WTC11 (cell line): ENCODE measurements at regions not wholly inside any gene's neighbourhood (a gene's known extent, or its start where the extent isn't known, plus 50 kb on each side); places are given as distances from the start of the nearest gene placed in this dataset.

Source experiments
- ATAC-seq: fragments of 200-7000 bp; cut with Tn5 transposase; 2 replicates; pipeline ENCODE4 v1.10.0; 2021; ENCODE audit warnings: mild to moderate bottlenecking, moderate library complexity
- CTCF ChIA-PET: fragments of 300-600 bp; sonication (Branson Sonifier 250); formaldehyde crosslinking; loops from one replicate; lab custom pipeline; 2021; ENCODE audit warnings: antibody characterized with exemption; lab: Charles Lee
- POLR2A ChIA-PET: fragments of 350-600 bp; sonication (Branson Sonifier 250); formaldehyde crosslinking; loops from one replicate; lab custom pipeline; 2021; ENCODE audit warnings: antibody characterized with exemption; lab: Charles Lee
- DNase-seq: peaks from one replicate; pipeline ENCODE4 v3.0.0; 2021; ENCODE audit warnings: low spot score
- H3K27ac Mint-ChIP-seq: 2 replicates; pipeline ENCODE4 v1.8.0; 2021; ENCODE audit warnings: mixed read lengths
- H3K27me3 Mint-ChIP-seq: 2 replicates; pipeline ENCODE4 v1.8.0; 2021; ENCODE audit warnings: low read depth, mild to moderate bottlenecking, moderate library complexity, mixed read lengths
- H3K36me3 Mint-ChIP-seq: 2 replicates; pipeline ENCODE4 v1.8.0; 2021; ENCODE audit warnings: mixed read lengths
- H3K4me1 Mint-ChIP-seq: 2 replicates; pipeline ENCODE4 v1.8.0; 2022; ENCODE audit warnings: mixed read lengths
- H3K4me3 Mint-ChIP-seq: 2 replicates; pipeline ENCODE4 v1.8.0; 2021; ENCODE audit warnings: mild to moderate bottlenecking, moderate library complexity, mixed read lengths
- H3K9me3 Mint-ChIP-seq: 2 replicates; pipeline ENCODE4 v1.8.0; 2021; ENCODE audit warnings: mixed read lengths
- AFF4 ChIP-seq: sonication (generic); formaldehyde crosslinking; IDR thresholded peaks from 2 replicates; pipeline ENCODE4 v1.8.1; 2023; ENCODE audit warnings: mild to moderate bottlenecking, missing genetic modification reagents, borderline replicate concordance
- ARID4B ChIP-seq: sonication (generic); formaldehyde crosslinking; IDR thresholded peaks from 2 replicates; pipeline ENCODE4 v1.8.0; 2023; ENCODE audit warnings: missing genetic modification reagents, mild to moderate bottlenecking, borderline replicate concordance
- ESRRA ChIP-seq: sonication (generic); formaldehyde crosslinking; IDR thresholded peaks from 2 replicates; pipeline ENCODE4 v1.8.1; 2022; ENCODE audit warnings: mild to moderate bottlenecking, missing genetic modification reagents, borderline replicate concordance
- HMGA2 ChIP-seq: fragments of 250-450 bp; sonication (Bioruptor Pico); IDR thresholded peaks from 2 replicates; pipeline ENCODE4 v1.4.0; 2021; ENCODE audit warnings: mild to moderate bottlenecking, moderate library complexity
- IRF1 ChIP-seq: sonication (generic); formaldehyde crosslinking; IDR thresholded peaks from 2 replicates; pipeline ENCODE4 v1.8.0; 2023; ENCODE audit warnings: missing genetic modification reagents
- OVOL2 ChIP-seq: fragments of 250-450 bp; sonication (Bioruptor Pico); IDR thresholded peaks from 2 replicates; pipeline ENCODE4 v1.9.0; 2021; ENCODE audit warnings: mild to moderate bottlenecking, borderline replicate concordance
- ZNF138 ChIP-seq: sonication (generic); formaldehyde crosslinking; conservative IDR thresholded peaks from 2 replicates; pipeline ENCODE4 v1.8.1; 2022; ENCODE audit warnings: mild to moderate bottlenecking, moderate library complexity, missing genetic modification reagents
- TF ChIP-seq, protein P1 (sequence below): sonication (generic); formaldehyde crosslinking; IDR thresholded peaks from 2 replicates; pipeline ENCODE4 v1.8.0; 2022; ENCODE audit warnings: missing genetic modification reagents
- TF ChIP-seq, protein P2 (sequence below): fragments of 250-450 bp; sonication (Bioruptor Pico); IDR thresholded peaks from 2 replicates; pipeline ENCODE4 v1.9.0; 2021; ENCODE audit warnings: moderate library complexity, mild to moderate bottlenecking, inconsistent platforms, borderline replicate concordance
- TF ChIP-seq, protein P3 (sequence below): sonication (generic); formaldehyde crosslinking; IDR thresholded peaks from 2 replicates; pipeline ENCODE4 v1.8.1; 2023; ENCODE audit warnings: mild to moderate bottlenecking, missing genetic modification reagents
- TF ChIP-seq, protein P4 (sequence below): sonication (generic); formaldehyde crosslinking; IDR thresholded peaks from 2 replicates; pipeline ENCODE4 v1.8.1; 2023; ENCODE audit warnings: mild to moderate bottlenecking, missing genetic modification reagents, moderate library complexity
- TF ChIP-seq, protein P5 (sequence below): fragments of 250-450 bp; sonication (Bioruptor Pico); conservative IDR thresholded peaks from 2 replicates; pipeline ENCODE4 v1.9.0; 2021; ENCODE audit warnings: mild to moderate bottlenecking

DNA sequence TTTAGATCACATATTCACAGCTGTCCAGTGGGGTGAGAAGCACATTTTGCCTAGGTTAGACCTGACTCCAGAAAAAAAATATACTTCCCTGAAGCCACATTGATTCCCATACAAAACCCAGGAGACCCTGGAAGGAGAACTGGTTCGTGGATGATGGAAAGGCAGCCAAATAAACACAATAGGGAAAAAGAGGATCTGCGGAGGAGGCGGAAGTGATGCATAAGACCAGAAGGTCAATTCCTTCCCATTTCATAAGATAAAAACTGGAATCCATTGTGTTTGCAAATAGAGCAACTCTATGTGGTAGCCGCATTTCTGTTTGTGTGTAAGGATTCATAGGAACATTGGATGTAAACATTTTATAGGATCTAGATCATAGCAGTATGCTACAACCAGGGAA, 781.9 kb upstream of the GRM7 start (continued):
- TF ChIP-seq, protein P1, sequence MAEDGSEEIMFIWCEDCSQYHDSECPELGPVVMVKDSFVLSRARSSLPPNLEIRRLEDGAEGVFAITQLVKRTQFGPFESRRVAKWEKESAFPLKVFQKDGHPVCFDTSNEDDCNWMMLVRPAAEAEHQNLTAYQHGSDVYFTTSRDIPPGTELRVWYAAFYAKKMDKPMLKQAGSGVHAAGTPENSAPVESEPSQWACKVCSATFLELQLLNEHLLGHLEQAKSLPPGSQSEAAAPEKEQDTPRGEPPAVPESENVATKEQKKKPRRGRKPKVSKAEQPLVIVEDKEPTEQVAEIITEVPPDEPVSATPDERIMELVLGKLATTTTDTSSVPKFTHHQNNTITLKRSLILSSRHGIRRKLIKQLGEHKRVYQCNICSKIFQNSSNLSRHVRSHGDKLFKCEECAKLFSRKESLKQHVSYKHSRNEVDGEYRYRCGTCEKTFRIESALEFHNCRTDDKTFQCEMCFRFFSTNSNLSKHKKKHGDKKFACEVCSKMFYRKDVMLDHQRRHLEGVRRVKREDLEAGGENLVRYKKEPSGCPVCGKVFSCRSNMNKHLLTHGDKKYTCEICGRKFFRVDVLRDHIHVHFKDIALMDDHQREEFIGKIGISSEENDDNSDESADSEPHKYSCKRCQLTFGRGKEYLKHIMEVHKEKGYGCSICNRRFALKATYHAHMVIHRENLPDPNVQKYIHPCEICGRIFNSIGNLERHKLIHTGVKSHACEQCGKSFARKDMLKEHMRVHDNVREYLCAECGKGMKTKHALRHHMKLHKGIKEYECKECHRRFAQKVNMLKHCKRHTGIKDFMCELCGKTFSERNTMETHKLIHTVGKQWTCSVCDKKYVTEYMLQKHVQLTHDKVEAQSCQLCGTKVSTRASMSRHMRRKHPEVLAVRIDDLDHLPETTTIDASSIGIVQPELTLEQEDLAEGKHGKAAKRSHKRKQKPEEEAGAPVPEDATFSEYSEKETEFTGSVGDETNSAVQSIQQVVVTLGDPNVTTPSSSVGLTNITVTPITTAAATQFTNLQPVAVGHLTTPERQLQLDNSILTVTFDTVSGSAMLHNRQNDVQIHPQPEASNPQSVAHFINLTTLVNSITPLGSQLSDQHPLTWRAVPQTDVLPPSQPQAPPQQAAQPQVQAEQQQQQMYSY (CRISPR knock-in tag), result no peak
- TF ChIP-seq ARID4B, result no peak
- TF ChIP-seq, protein P2, sequence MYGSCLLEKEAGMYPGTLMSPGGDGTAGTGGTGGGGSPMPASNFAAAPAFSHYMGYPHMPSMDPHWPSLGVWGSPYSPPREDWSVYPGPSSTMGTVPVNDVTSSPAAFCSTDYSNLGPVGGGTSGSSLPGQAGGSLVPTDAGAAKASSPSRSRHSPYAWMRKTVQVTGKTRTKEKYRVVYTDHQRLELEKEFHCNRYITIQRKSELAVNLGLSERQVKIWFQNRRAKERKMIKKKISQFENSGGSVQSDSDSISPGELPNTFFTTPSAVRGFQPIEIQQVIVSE (CRISPR knock-in tag), result no peak
- TF ChIP-seq, protein P3, sequence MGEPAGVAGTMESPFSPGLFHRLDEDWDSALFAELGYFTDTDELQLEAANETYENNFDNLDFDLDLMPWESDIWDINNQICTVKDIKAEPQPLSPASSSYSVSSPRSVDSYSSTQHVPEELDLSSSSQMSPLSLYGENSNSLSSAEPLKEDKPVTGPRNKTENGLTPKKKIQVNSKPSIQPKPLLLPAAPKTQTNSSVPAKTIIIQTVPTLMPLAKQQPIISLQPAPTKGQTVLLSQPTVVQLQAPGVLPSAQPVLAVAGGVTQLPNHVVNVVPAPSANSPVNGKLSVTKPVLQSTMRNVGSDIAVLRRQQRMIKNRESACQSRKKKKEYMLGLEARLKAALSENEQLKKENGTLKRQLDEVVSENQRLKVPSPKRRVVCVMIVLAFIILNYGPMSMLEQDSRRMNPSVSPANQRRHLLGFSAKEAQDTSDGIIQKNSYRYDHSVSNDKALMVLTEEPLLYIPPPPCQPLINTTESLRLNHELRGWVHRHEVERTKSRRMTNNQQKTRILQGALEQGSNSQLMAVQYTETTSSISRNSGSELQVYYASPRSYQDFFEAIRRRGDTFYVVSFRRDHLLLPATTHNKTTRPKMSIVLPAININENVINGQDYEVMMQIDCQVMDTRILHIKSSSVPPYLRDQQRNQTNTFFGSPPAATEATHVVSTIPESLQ (CRISPR knock-in tag), result no peak
- TF ChIP-seq OVOL2 (CRISPR knock-in tag), result no peak
- TF ChIP-seq IRF1, result no peak
- TF ChIP-seq ZNF138, result no peak

DNA sequence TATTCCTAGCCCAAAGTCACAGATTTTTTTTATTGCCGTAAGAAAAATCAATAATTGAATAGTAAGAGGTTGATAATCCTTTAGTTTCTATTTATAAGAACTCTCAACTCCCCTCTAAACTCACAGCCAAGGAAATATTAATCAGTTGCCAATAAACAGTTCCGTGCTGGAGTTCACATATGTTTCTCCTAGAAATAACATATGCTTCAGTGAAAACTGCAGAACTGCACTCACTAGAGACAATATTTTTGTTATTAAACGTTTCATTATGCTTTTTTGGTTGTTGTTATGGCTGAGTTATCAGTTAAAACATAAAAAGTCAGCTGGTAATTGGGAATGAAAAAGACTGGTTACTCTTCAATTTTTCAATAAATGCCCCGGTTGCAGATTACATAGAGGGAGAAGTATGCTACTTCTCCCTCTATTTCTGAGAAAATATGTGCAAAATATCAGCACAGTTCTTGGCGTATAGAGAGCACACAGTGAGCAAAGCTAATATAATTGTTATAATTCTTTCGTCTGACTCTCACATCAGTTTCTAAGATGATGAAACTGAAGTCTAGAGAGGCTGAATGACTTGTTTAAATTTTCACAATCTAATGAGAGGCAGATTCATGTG, 781.2 kb upstream of the GRM7 start:
- Mint-ChIP-seq H3K27ac (no peak overlapping the region), H3K36me3 (peaks cover 51% of the 10 kb centered on the region), H3K27me3 (no peaks in the 10 kb centered on the region; the same call in 1 of the 2 replicates), H3K9me3 (peaks cover 70% of the 10 kb centered on the region), H3K4me1 (peaks cover 6% of the 10 kb centered on the region), H3K4me3 (no peak overlapping the region)
- ATAC-seq (no peak), DNase-seq (no peak)
- CTCF ChIA-PET, result no interaction called here
- TF ChIP-seq ESRRA (CRISPR knock-in tag) (no peak), HMGA2 (CRISPR knock-in tag) (no peak), AFF4 (CRISPR knock-in tag) (no peak)
- TF ChIP-seq, protein P4, sequence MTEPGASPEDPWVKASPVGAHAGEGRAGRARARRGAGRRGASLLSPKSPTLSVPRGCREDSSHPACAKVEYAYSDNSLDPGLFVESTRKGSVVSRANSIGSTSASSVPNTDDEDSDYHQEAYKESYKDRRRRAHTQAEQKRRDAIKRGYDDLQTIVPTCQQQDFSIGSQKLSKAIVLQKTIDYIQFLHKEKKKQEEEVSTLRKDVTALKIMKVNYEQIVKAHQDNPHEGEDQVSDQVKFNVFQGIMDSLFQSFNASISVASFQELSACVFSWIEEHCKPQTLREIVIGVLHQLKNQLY, result no peak
- TF ChIP-seq, protein P5, sequence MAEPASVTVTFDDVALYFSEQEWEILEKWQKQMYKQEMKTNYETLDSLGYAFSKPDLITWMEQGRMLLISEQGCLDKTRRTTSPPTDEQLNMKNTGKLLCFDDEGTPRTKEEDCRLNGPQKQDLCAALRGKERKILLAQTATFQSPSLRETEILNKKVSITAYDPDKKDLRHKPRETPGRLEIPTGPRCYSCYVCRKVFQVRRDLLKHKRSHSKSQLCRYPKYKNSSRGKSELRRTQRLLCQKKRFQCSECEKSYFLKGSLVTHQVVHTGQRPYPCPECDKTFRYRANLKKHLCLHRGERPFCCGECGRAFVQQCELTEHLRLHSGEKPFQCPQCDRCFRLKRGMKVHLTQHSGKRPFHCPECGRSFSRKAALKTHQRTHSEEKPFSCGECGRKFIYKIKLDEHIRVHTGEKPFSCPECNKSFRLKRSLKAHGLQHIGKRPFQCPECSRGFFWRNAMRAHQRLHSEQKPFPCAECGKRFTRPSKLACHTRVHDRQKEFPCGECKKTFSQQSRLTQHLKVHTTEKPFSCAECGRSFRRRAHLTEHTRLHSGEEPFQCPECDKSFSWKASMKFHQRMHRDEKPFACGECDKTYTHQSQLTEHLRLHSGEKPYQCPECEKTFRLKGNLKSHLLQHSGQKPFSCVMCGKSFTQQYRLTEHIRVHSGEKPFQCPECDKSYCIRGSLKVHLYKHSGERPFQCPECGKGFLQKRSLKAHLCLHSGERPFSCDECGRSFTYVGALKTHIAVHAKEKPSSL (CRISPR knock-in tag), result no peak
- POLR2A ChIA-PET, result no interaction called here
